GM18505 (cell line): ENCODE measurements at regions not wholly inside any gene's neighbourhood (a gene's known extent, or its start where the extent isn't known, plus 50 kb on each side); places are given as distances from the start of the nearest gene placed in this dataset.
"Not testable (repeated sequence)": the region's sequence is repeated elsewhere in the genome, so short reads cannot be mapped to it uniquely, and the experiment has no call there.

ENCODE experiments used
- ATAC-seq: cut with Tn5 transposase; IDR thresholded peaks from one replicate; pipeline ENCODE4 v1.9.1; 2021; ENCODE audit not compliant: unreplicated experiment
- POLR2A ChIP-seq: IDR thresholded peaks from 4 replicates; pipeline ENCODE4 v1.6.1; 2011; ENCODE audit warnings: borderline replicate concordance; ENCODE audit not compliant: insufficient read depth, insufficient read length; ENCODE audit errors: extremely low read depth

DNA sequence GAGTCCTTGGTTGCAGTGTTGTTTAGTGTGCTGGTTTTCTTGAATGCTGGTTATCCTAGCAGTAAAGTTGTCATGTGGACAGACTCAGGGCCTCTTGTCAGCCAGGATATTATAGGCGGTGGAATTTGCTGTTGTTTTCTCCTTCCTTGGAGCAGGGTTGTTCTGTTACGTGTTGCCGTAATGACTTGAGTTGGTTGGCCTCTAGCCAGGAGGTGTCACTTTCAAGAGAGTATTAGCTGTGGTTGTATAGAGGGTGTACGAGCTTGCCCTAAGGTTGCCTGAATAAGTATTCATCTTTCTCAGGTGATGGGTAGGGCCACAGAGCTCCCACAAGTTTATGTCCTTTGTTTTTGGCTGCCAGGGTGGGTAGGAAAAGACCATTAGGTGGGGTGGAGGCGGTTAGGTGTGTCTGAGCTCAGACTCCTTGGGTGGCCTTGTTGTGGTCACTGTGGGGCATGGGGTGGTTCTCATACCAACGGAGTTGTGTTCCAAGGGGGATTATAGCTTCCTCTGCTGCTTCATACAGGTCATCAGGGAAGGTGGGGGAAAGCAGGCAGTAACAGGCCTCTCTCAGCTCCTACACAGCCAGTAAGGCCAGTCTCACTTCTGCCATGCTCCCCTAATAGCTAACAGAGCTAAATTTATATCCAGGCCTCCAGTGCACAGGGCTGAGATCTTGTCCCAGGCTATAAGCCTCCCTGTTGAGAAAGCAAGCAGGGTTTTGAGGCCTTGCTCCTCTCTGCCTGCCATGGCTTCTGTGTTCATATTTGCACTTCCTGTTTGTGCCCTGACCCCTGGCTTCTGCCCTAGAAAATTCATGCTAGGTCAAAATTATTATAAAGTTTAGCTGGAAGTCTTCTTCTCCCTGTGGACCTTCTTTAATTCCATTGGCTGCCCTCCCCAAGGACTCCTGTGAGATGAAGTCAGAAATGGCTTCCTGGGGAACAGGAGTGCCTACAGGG lies 594.7 kb downstream of the RAPGEF2 start:
- no peak for ATAC-seq
- no peak for TF ChIP-seq POLR2A

DNA sequence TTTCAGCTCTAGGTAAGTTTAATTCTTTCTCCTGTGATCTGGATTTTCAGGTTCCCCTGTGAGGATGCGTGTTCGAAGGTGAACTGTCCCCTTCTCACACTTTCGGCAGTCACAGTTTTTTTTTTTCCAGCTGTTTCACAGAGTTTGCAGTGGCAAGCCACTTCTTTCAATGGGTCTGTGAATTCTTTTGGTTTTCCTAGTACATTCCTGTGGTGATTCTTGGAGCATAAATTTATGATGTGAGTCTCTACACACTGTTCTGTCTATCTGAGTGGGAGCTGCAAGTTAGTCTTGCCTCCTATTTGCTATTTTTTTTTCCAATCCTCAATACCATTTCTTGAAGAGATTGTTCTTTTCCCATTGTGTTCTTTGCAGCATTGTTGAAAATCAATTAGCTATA lies 595.5 kb downstream of the RAPGEF2 start:
- ATAC-seq, result no peak
- TF ChIP-seq POLR2A, result no peak

DNA sequence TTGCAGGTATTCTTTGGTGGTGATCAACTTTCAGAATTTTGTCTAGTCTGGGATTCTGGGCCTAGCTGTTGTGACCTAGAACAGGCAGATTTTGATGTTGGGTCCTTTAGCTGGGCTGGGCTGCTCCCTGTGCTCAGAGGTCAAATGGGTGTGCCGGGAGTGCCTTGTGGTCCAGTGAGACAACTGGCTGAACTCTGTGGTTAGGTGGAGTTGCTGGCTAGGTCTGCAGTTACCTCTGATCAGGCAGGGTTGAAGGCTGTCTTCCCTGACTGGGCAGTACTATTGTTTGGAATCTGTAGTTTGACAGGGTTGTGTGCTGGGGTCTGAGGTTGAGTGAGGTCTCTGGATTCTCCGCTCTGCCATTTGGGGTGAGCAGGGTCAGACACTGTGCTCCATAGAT lies 599.3 kb downstream of the RAPGEF2 start:
- TF ChIP-seq POLR2A, result no peak

DNA sequence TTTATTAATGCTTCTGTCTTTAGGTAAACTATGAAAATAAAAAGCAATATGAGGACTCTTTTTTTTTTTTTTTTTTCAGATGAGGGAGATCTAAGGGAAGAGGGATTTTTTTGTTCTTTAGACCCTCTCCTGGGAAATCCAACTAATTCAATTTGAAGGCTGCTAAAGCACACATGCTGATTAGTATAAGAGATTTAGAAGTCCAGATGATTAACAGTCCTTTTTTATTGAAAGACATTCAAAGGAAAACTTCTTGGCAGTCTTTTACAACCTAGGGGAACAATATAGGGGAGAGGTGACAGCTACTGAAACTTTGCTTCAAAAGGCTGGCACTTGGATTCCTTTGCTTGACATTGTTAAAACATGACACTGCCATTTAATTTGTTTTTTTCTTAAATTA lies 602.5 kb downstream of the RAPGEF2 start:
- TF ChIP-seq POLR2A, result no peak
- no peak for ATAC-seq

More for the DNA sequence above, 599.3 kb downstream of the RAPGEF2 start:
- ATAC-seq, result no peak

DNA sequence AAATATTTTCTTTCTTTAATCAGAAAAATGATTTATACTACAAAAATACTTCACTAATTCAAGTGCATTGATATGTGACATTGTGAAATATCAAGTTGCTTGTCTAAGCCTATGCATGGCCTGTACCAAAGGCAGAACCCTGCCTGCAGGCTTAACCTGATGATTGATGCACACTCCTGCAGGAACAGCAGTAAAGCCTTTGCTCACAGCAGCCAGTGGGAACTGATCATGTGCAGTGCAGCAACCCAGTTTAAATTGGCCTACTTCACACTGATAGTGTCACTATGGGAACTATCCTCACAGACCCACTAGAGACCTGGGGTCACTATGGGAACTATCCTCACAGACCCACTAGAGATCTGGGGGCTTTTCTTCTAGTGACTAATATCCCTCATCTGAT lies 603.8 kb downstream of the RAPGEF2 start:
- ATAC-seq, result no peak
- no peak for TF ChIP-seq POLR2A

DNA sequence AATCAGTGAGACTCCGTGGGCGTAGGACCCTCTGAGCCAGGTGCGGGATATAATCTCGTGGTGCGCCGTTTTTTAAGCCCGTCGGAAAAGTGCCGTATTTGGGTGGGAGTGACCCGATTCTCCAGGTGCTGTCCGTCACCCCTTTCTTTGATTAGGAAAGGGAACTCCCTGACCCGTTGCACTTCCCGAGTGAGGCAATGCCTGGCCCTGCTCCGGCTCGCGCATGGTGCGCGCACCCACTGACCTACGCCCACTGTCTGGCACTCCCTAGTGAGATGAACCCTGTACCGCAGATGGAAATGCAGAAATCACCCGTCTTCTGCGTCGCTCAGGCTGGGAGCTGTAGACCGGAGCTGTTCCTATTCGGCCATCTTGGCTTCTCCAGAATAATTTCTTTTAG lies 612.3 kb downstream of the RAPGEF2 start:
- ATAC-seq, result not testable (repeated sequence)

DNA sequence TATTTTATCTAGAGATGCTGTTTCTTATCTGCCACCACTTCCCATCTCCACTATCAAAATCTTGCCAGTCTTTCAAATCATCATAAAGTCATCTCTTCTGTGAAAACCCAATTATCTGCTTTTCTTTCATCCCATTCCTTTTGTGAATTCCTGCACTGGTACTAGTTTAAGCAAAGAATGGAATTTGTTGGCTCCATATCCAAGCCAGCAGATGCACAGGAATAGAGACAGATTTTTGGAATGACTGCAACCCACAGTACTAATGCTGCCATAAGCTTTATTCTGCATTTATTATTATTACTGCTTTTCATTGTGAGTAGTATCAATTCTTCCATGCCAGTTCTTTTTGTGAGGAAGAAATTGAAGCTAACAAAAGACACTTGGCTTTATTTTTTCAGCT lies 616.7 kb downstream of the RAPGEF2 start:
- no peak for TF ChIP-seq POLR2A
- no peak for ATAC-seq

DNA sequence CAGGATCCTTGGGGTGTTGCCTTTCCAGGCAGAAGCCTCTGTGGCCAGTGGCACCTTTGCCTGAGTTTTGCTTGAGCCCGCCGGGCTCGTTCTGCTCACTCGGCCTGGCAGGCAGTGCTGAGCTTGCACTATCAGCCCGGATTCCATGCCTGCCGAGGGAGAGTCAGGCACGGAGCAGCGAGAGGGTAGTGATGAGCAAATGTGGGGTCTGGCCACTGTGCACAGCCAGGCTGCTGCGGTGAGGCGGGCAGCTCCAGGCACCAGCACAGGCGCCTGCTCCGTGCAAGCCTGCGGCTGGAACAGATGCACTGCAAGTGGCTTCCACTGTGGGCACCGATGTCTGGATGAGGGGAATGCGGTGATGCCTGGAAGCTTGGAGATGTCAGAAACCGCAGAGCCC lies 619.2 kb downstream of the RAPGEF2 start:
- no peak for ATAC-seq
- no peak for TF ChIP-seq POLR2A

DNA sequence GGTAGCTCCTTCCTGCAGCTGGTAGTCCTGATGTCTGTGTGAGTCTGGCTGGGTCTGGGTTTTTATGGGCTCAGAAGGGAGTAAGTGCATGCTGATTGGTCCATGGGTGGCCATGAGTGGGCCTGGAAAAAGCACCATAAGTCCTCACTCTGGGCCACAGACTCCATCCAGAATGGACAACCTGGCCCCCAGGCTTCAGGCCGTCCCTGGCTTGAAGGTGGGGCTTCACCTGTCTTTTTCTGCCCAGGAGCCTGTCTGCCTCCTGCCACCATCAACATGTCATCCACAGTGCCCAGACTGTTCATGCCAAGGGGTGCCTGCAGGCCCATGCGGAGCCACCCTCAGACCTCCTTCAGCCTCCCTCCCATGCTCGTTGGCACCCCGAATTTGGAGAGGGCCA lies 620.0 kb downstream of the RAPGEF2 start:
- no peak for TF ChIP-seq POLR2A
- no peak for ATAC-seq

DNA sequence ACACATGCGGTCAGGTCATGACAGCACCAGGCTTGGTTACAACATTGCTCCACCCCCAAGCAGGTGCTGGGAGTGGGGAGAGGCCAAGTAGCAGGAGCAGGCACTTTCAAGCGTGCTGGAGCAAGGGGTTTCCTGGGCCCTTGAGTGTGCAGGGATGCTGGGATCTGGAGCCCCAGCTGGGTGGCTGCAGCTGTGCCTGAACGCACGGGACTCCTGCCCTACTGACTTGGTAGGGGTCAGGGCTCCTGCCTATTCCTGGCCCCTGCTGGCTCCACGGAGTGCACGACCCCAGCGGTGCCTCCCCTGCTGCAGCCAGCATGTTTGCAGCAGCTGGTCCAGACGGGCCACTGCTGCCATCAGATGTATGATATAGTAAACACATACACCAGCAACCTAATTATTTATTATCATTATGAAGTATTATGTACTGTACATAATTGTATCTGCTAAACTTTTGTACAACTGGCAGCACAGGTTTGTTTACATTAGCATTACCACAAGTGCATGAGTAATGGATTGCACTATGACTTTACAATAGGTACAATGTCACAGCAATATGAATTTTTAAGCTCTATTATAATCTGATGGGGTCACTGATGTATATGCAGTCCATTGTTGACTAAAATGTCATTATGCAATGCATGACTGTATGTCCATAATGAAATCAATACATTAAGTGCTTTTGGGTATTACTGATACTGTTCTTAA lies 620.6 kb downstream of the RAPGEF2 start:
- TF ChIP-seq POLR2A, result no peak
- ATAC-seq, result no peak

DNA sequence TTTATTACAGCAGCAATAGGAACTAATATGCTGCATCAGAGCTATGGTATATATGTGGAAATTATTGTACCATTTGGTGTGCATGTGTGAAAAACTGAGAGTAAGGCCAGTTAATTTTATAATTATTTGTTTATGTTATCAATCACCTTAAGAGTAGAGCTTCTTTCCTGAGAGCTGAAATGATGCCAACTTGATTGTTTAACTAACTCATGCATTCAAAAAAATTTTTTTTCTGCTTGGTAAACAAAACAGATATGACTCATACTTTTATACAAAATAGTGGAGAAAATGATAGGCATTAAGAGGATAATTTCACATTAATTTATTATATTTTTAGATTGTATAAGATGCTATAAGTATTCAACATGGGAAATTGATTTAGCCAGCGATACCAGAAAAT lies 622.7 kb downstream of the RAPGEF2 start:
- no peak for ATAC-seq
- TF ChIP-seq POLR2A, result no peak

DNA sequence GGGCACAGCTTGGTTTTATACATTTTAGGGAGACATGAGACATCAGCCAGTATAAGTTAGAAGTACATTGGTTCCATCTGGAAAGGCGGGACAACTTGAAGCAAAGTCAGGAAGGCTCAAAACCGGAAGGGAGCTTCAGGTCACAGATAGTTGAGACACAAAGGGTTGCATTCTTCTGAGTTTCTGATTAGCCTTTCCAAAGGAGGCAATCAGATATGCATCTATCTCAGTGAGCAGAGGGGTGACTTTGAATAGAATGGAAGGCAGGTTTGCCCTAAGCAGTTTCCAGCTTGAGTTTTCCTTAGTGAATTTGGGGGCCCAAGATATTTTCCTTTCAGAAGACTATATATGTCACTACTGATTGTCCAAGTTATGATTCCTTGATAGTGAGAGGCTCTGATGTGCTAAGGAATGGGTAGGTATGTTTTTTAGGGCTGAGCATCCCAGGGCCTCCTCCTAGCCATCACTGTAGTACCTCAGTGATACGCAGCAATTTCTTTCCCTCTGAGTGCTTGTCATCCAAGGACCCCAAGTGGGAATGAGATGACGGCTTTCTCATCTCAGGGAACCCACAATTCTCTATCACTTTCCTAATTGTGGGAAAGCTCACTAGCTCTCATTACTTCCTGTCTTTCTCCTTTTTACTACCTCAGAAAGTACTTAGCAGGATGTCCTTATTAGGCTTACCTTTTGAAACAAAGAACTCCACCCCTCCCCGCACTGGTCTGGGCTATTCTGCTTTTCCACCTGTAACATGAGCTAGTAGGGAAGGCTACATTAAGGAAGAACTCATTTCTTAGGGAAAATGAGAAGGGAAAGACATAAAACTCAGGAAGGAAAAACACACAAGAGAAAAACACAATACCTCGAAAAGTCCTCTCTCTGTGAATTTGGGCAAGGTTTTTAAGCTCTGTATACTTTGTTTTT lies 632.7 kb downstream of the RAPGEF2 start:
- no peak for TF ChIP-seq POLR2A
- no peak for ATAC-seq

DNA sequence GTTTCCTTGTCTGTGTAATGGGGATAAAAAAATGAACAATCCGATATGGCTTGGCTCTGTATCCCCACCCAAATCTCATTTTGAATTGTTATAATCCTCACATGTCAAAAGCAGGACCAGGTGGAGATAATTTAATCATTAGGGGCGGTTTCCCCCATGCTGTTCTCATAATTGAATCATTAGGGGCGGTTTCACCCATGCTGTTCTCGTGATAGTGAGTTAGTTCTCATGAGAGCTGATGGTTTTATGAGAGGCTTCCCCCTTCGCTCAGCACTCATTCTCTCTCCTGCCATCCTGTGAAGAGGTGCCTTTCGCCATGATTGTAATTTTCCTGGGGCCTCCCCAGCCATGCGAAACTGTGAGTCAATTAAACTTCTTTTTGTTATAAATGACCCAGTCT lies 633.5 kb downstream of the RAPGEF2 start:
- no peak for TF ChIP-seq POLR2A
- no peak for ATAC-seq
